Adrenal gland (tissue), 9 donors: ENCODE measurements at regions not wholly inside any gene's neighbourhood (a gene's known extent, or its start where the extent isn't known, plus 50 kb on each side); places are given as distances from the start of the nearest gene placed in this dataset.

Experiments
- DNase-seq, 7 donors: peaks; one replicate each; pipeline ENCODE4 v3.0.0-alpha.2; 2019 to 2020
- H3K27ac ChIP-seq, 5 donors: fragments of 200-600 bp; sonication (generic) in 4 of 5; 1 replicate in 3 of 5; 2 replicates in 2 of 5; pipeline versions ENCODE4 v1.5.1 to v1.8.0; 2016 to 2020; ENCODE audit warnings: mild to moderate bottlenecking in 1 of 5
- H3K27me3 ChIP-seq: fragments of 200-600 bp; 2 replicates; pipeline ENCODE4 v1.8.0; 2021
- H3K36me3 ChIP-seq, 2 donors: fragments of 200-600 bp; replicated peaks in 1 of 2; 1 replicate in 1 of 2; 2 replicates in 1 of 2; pipeline versions ENCODE4 v1.5.1 to v1.8.0; 2018 to 2022
- H3K4me1 ChIP-seq, 2 donors: fragments of 200-600 bp; replicated peaks in 1 of 2; 1 replicate in 1 of 2; 2 replicates in 1 of 2; pipeline versions ENCODE4 v1.5.1 to v1.8.0; 2018 to 2021
- H3K4me3 ChIP-seq, 4 donors: fragments of 200-600 bp; sonication (generic) in 3 of 4; one replicate each; pipeline ENCODE4 v1.5.1; 2016 to 2018
- H3K9me3 ChIP-seq, 3 donors: fragments of 200-600 bp; sonication (generic) in 1 of 3; replicated peaks in 1 of 3; 1 replicate in 2 of 3; 2 replicates in 1 of 3; pipeline versions ENCODE4 v1.5.1 to v1.8.0; 2016 to 2021
- CTCF ChIP-seq, 6 experiments: fragments of 450-650 bp in 4 of 6; fragments of 200-600 bp in 2 of 6; sonication (generic) in 1 of 6; IDR thresholded peaks; 1 replicate in 5 of 6; 2 replicates in 1 of 6; pipeline versions ENCODE4 v1.5.1 to v1.8.0; 2016 to 2021; ENCODE audit warnings: antibody characterized with exemption in 6 of 6, mild to moderate bottlenecking in 2 of 6, moderate library complexity in 1 of 6
- POLR2A ChIP-seq, 2 donors: fragments of 450-650 bp; IDR thresholded peaks; one replicate each; pipeline ENCODE4 v1.6.1; 2017; ENCODE audit warnings: antibody characterized with exemption in 2 of 2, mild to moderate bottlenecking in 2 of 2, moderate library complexity in 1 of 2
- WGBS, 4 donors: extraction: QIAGEN DNeasy Blood & Tissue Kit in 2 of 4; methylation state at CpG; one replicate each; pipeline versions ENCODE4 v1.1.5 to v1.1.7; 2013 to 2017; 5-methylcytosine and 5-hydroxymethylcytosine counted together
- intact Hi-C, 2 donors: fragments of 100-400 bp; cut with DNase I; formaldehyde crosslinking; loops; one replicate each; pipeline versions ENCODE4 v1.14.1 to v1.15.0; 2022 to 2023
- donor health status: healthy with polysubstance abuse.
- donor health status: Bipolar disorder and iron deficiency.
- donor health status: DM: yes; HTN: yes; CAD: no.
- donor health status: DM: no; HTN: no; CAD: no.
- donor health status: DM: no; HTN: no; CAD: no.

GRCh38 chr4:189498457-189498856 is 442.2 kb upstream of the FRG1 start:
- Histone ChIP-seq H3K4me1 (no peaks in the 10 kb centered on the region), H3K9me3 (no peaks in the 10 kb centered on the region), H3K27me3 (no peaks in the 10 kb centered on the region), H3K36me3 (no peaks in the 10 kb centered on the region), H3K27ac (no peak overlapping the region), H3K4me3 (no peak overlapping the region)
- TF ChIP-seq CTCF (IDR thresholded peaks at IDR 0.05) = no peak
- TF ChIP-seq POLR2A (IDR thresholded peaks at IDR 0.05) = no peak
- WGBS, 4 donors = 50 to 76% (median 64%) methylated on average over 6 to 8 of the region's 8 CpGs
- intact Hi-C loops = no loop called here
- no peak for DNase-seq

- H3K9me3 ChIP-seq = no peaks in the 10 kb centered on the region
- WGBS, 4 donors = 76 to 88% (median 83%) methylated on average over 7 of the region's 7 CpGs
- no peaks in the 10 kb centered on the region for H3K36me3 ChIP-seq
- no peak overlapping the region for H3K27ac ChIP-seq
- DNase-seq = no peak
- no peaks in the 10 kb centered on the region for H3K4me1 ChIP-seq
- intact Hi-C loops = no loop called here
- H3K4me3 ChIP-seq = no peak overlapping the region
- TF ChIP-seq POLR2A (IDR thresholded peaks at IDR 0.05) (no peak), CTCF (IDR thresholded peaks at IDR 0.05) (no peak)
- H3K27me3 ChIP-seq = no peaks in the 10 kb centered on the region
Measured at GRCh38 chr4:189499696-189500095, 441.0 kb upstream of the FRG1 start.

DNA sequence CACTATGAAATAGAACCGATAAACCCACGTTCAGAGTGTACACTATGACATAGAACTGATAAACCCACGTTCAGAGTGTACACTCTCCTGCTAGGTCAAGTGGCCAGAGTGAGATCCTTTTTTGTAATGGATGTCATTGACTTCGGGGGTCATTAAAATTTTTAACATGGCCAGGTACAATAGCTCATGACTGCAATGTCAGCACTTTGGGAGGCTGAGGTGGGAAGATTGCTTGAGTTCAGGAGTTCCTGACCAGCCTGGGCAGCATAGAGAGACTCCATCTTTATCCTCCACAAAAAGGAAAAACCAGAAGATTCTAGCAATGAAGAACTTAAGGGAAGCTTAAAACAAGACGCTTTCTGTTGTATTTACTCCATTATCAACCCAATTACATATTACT is 439.7 kb upstream of the FRG1 start:
- Histone ChIP-seq H3K4me3 (no peak overlapping the region), H3K9me3 (no peaks in the 10 kb centered on the region), H3K4me1 (no peaks in the 10 kb centered on the region), H3K27me3 (no peaks in the 10 kb centered on the region), H3K27ac (no peak overlapping the region), H3K36me3 (no peaks in the 10 kb centered on the region)
- TF ChIP-seq POLR2A (IDR thresholded peaks at IDR 0.05) = no peak
- TF ChIP-seq CTCF (IDR thresholded peaks at IDR 0.05) = no peak
- 76 to 89% (median 81%) methylated on average over 5 of the region's 5 CpGs for WGBS, 4 donors
- intact Hi-C loops = no loop called here
- no peak for DNase-seq

DNA sequence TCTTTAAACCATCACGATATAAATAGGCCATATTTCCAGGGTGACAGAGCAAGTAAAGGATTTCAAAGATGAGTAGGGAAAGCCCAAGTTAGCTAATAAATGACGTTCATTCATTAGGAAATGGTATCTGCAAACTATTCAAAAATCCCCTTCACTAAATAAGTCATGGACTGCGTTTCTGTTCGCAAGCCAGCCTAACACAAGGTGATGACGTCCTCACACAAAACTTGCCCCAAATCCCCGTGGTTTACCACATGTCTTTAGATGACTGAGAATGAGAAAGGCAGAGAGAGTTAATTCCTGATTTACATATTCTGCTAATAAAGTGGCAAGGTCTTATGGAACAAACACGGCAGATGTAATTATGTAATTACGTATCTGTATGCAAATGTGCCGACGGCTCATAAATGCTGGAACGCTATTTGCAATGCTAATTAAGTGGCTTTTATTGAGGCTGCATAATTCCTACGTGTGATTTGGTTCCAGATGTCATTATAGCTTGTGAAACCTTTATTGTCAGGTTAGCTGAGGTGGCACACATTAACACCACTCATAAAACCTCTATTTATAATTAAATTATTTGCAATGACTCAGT is 437.7 kb upstream of the FRG1 start:
- H3K9me3 ChIP-seq = no peaks in the 10 kb centered on the region
- H3K4me1 ChIP-seq = no peaks in the 10 kb centered on the region
- 70 to 79% (median 72%) methylated on average over 12 of the region's 12 CpGs for WGBS, 4 donors
- H3K4me3 ChIP-seq = no peak overlapping the region
- no peaks in the 10 kb centered on the region for H3K27me3 ChIP-seq
- no peak overlapping the region for H3K27ac ChIP-seq
- intact Hi-C loops = no loop called here
- TF ChIP-seq POLR2A (IDR thresholded peaks at IDR 0.05) = no peak
- TF ChIP-seq CTCF (IDR thresholded peaks at IDR 0.05) = no peak
- no peak for DNase-seq
- no peaks in the 10 kb centered on the region for H3K36me3 ChIP-seq
